ENCODE measurements at regions not wholly inside any gene's neighbourhood (a gene's known extent, or its start where the extent isn't known, plus 50 kb on each side); places are given as distances from the start of the nearest gene placed in this dataset.

DNA sequence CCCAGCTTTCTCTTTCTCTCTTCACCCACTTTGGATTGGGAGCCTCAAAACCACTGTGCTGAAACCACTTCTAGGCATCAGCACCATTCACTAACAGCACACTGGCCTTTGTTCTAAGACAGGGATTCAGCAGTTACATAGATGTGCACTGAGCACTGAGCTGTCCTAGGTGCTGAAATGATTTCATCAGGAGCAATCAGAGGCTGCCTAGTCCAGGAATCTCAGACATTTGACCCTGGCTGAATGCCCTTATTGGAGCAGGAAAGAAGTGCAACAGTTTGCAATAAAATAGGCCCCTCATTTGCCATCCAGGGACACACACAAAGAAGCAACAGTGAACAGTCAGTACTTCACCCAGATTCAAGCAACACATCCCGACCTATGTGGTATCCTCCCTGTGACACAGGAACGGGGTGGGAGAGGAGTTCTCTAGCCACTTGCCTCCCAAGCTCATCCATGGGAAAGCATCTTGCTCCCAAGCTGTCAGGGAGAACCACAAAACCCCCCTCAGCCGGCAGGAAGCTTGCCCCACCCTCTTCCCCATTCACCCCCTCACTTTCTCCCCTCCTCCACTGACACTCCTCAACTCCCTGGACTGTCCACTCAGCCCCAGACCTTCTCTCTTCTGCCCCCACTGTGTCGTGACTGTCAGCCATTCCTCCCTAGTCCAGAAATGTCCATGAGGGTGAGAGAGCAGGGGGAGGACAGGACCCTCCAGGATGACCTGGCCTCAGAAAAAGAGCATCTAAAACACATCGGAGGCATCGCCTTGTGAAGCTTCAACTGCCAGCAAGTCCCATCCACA is 304.4 kb downstream of the PREX1 start:
- TF ChIP-seq CTCF (conservative IDR thresholded peaks at IDR 0.05; ENCODE audit: low read length) = no peak
- TF ChIP-seq EZH2phosphoT487 (IDR thresholded peaks at IDR 0.05; ENCODE audit: borderline replicate concordance) = no peak
